HG03025 (cell line): ENCODE measurements at regions not wholly inside any gene's neighbourhood (a gene's known extent, or its start where the extent isn't known, plus 50 kb on each side); places are given as distances from the start of the nearest gene placed in this dataset.

Source experiments
- ATAC-seq: cut with Tn5 transposase; IDR thresholded peaks from one replicate; pipeline ENCODE4 v1.9.1; 2021; ENCODE audit warnings: mild to moderate bottlenecking, moderate library complexity; ENCODE audit not compliant: unreplicated experiment, low FRiP score

DNA sequence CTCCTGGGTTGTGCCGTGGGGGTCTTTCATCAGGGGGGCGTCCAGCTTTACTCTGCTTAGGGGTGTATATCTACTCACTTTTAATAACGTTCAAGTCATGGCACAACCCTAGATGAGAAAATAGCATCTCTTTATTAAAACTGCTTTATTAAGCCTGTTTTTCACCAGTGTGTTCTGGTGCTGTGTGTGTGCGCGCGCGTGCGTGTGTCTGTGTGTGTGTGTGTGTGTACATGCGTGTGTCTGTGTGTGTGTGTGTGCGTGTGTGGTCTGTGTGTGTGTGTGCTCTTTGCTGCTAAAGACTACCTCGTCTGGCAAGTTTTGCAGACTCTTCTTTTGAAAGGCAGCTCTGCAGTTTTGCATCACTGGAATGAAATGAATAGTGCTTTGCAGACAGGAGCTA is 390.9 kb upstream of the MKI67 start:
- ATAC-seq = no peak

GRCh38 chr10:128518000-128518399 is 391.8 kb upstream of the MKI67 start:
- no peak for ATAC-seq

GRCh38 chr10:128519581-128519980 is 393.4 kb upstream of the MKI67 start:
- no peak for ATAC-seq

DNA sequence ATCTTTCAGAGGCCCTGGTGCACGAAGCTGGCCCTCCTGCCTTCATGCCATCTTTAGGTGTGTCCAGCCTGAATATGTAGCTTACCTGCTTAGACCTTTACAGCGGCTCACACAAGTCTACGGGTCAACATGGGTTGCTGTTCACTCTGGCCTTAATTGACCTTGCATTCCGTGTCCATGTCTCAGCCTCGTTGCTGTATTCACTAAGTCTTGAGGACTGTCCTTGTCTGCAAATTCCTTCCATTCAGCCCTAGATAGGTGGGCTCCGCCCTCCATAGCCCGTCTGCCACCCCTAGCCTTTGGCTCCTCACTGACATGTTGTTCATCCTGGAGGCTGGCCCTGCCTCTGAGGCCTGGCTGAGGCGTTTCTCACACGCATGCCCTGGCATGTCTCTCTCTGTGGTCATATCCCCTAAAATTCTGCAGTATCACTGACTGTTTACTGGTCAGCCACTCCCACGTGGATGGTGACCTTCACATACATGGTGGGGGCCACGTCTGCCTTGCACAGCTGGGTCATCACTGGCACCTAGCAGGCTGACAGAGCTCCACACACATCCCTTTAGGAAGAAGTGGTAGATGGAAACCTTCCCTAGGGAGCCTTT is 394.1 kb upstream of the MKI67 start:
- no peak for ATAC-seq

DNA sequence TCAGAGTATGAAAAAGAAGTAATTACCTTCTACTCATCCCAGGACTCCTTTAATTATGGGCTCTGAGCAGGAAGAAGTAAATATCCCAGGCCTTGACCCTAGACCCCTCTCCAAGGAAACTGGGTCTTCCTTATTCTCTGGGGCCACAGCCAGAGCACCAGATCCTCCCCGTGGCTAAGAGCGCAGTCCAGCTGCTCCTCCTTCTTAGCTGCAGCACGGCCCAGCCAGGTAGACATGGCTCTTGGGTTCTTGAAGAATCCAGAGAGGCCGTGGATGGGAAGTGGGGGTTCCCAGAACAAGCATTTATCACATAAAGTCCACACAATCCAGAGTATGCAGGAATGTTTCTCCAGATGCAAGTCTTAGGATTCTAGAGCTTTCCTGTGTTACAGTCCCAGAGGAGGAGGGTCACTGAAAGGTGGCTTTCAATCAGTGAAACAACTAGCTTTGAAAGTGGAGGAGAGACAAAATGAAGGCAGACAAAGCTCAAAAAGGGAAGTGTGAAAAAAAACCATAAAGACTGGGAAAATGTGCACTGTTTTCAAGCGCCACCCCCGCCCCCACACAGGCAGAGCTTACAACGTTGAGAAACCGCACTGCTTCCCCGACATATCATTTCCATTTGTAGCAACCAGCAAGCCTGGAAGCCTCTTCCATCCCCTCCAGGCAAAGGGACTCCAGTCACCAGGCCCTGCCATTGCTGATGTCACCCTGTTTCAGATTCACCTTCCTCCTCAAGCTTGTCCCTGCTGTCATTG is 396.5 kb upstream of the MKI67 start:
- no peak for ATAC-seq

DNA sequence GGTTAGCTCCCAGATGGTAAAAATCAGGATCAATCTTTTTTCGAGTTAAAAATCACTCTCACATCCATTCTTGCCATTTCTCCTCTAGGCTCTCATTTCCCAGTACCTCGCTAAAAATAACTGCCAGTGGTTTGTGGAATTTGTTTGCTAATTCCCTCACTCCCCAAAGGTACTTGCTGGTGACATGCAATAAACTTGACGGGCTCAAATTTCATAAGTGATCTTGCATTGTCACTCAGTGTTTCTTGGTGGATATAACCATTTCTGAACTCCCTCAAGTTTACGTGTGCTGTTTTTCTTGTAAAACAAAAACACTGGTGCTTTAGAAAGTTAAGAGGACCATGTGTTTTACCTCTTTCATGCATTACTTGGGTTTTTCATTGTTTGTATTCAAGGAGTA is 399.2 kb upstream of the MKI67 start:
- no peak for ATAC-seq

DNA sequence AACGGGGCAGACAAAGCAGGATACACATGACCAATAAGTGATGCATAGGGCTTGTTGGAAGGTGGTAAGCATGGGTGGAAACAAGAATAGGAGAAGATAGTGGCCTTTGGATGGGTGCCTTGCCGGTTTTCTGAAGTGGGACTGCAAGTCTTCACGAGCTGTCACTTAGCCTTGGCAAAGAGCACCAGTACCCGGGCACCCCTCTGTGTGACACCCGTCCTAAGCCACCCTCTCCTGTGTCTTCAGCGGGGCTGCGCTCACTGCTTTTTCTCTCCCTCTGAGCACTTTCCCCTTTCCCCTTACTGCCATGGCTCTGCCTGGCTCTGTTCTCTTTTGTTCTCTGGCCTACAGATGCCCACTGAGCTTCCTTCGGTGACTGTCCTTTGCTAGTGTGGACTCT is 399.7 kb upstream of the MKI67 start:
- no peak for ATAC-seq

- ATAC-seq = no peak
Observed at GRCh38 chr10:128526791-128527375, 400.7 kb upstream of the MKI67 start.

DNA sequence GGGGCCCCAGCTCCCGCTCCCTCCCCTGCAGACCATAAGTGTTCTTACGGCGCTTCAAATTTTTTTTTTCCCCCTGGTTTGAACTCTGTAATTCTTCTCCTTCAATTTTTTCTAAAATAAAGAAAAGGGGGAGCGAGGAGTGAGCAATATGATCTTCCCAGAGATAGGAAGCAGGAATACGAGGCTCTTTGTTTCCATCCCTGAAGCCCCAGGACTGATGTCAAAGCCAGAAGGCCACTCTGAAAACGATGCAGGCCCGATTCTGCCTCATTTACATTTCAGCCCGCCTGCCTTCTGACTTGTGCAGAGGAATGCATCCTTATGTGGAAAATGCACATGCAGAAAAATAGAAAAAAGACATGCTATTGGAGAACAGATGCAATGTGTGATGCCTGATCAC is 401.5 kb upstream of the MKI67 start:
- ATAC-seq = no peak

- no peak for ATAC-seq
Observed at GRCh38 chr10:128528167-128528566, 401.9 kb upstream of the MKI67 start.

GRCh38 chr10:128528781-128529180 is 402.6 kb upstream of the MKI67 start:
- ATAC-seq = no peak

DNA sequence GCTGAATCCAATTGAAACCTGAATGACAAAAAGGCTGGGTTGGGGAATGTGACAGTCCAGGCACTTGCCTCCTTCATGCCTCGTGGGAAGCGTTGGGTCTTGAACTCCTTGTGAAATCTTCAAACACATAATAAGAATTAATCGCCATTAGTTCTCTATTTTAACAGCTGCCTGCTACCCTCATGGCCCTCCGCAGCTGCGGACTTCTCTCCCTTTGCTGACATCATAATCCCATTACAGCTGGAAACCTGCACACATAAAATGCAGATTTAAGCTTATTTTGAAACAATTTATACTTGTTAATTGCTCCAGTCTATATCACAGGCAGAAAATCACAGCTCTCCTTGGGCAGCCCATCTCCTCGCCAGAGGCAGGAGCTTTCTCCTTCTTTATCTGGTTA is 403.0 kb upstream of the MKI67 start:
- ATAC-seq = no peak

DNA sequence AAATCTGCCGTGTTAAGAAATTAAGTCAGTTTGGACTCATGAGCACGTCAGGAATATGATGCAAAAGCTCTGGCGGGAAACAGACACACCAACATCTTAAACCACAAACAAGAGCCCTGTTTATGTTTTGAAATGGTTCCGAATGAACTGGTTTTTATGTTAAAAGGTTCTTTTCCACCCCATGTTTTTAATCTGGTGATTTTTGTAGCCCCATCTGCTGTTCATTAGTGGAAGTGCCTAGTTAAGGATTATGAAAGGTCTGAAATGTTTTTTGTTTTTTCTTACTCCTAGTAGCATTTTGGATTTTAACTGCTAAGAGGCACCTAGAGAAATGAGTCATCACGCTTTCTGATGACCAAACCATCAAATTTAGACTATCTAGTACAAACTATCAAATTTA is 404.1 kb upstream of the MKI67 start:
- ATAC-seq = no peak

GRCh38 chr10:128530946-128531345 is 404.7 kb upstream of the MKI67 start:
- no peak for ATAC-seq

- ATAC-seq = no peak
Observed at GRCh38 chr10:128534686-128535085, 408.5 kb upstream of the MKI67 start.

DNA sequence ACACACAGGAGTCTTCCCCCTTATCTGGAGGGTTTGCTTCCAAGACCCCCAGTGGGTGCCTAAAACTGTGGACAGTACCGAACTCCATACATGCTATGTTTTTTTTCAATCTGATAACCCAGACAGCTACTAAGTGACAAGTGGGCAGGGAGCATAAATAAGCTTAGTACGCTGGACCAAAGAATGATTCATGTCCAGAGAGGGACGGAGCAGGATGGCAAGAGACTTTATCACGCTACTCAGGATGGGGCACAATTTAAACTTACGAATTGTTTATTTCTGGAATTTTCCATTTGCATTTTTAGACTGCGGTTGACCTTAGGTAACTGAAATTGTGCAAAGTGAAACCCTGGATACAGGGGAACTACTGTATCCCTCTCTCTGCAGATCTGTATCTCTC is 410.0 kb upstream of the MKI67 start:
- no peak for ATAC-seq

DNA sequence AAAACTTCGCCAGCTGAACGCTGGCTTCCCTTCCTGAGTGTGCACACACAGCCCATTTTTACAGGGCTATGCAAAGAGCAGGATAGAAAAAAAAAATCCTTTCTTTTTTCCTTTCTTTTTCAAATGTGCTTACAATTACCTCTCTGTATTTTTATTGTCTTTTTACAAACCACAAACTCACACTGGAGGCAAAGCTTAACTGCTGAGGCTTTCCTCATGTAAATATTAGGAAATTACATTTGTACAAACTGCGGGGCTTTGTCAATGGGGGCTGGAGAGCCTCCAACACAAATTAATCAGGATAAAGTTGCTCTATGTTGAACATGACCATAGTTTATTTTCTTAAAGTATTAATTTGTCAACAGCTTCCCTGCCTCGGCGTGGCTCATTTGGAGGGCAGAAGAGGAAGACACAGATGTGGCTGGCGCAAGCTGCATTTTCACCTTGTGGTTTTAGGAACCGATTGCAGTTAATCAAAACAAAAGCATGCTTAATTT is 411.7 kb upstream of the MKI67 start:
- no peak for ATAC-seq

- no peak for ATAC-seq
Observed at GRCh38 chr10:128538671-128539070, 412.4 kb upstream of the MKI67 start.

GRCh38 chr10:128539510-128540127 is 413.4 kb upstream of the MKI67 start:
- ATAC-seq = no peak

GRCh38 chr10:128540128-128540762 is 414.0 kb upstream of the MKI67 start:
- ATAC-seq = no peak
